H1 (cell line): ENCODE measurements at regions not wholly inside any gene's neighbourhood (a gene's known extent, or its start where the extent isn't known, plus 50 kb on each side); places are given as distances from the start of the nearest gene placed in this dataset.

Experiments
- ATF3 ChIP-seq: IDR thresholded peaks from 2 replicates; pipeline ENCODE4 v1.6.1; 2011; ENCODE audit warnings: low read depth, mild to moderate bottlenecking, low read length; ENCODE audit not compliant: insufficient read depth
- CBX5 ChIP-seq: fragments of 300-800, 300-1000 bp; sonication (generic); IDR thresholded peaks from 2 replicates; pipeline ENCODE4 v1.7.1; 2016; ENCODE audit warnings: antibody characterized with exemption, low read length, low read depth
- TAF7 ChIP-seq: optimal IDR thresholded peaks from 2 replicates; pipeline ENCODE3; 2011; ENCODE audit warnings: low read depth, mild to moderate bottlenecking, inconsistent platforms, low read length, moderate library complexity, borderline replicate concordance
- TBP ChIP-seq: IDR thresholded peaks from 2 replicates; pipeline ENCODE4 v1.6.1; 2011; ENCODE audit warnings: low read depth, low read length, improper control_type of control experiment

GRCh38 chr5:162484095-162484494 lies 416.5 kb downstream of the GABRG2 start (continued):
- TF ChIP-seq CBX5 (no peak), TBP (no peak), TAF7 (no peak), ATF3 (no peak)
